HS-27A (cell line): ENCODE measurements at regions not wholly inside any gene's neighbourhood (a gene's known extent, or its start where the extent isn't known, plus 50 kb on each side); places are given as distances from the start of the nearest gene placed in this dataset.

Source experiments
- DNase-seq: peaks from one replicate; pipeline ENCODE4 v3.0.0-alpha.2; 2012; ENCODE audit warnings: low read depth, missing footprints

DNA sequence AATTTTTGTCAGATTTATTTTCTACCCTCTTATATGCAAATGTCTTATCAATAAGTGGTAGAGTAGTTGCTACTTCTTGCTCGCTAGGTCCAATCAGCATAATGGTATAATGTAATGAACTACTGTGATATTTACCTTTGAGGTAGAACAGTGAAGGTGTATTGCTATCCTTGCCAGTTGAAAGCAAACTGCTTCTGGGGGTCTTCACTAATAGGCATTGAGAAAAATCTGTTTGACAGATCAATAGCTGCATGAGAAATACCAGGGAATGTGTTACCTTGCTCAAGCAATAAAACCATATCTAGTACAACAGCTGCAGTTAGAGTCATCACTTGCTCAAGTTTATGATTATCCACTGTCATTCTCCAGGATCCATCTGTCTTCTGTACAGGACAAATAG lies 50.1 kb upstream of the EFEMP1 start:
- no peak for DNase-seq

DNA sequence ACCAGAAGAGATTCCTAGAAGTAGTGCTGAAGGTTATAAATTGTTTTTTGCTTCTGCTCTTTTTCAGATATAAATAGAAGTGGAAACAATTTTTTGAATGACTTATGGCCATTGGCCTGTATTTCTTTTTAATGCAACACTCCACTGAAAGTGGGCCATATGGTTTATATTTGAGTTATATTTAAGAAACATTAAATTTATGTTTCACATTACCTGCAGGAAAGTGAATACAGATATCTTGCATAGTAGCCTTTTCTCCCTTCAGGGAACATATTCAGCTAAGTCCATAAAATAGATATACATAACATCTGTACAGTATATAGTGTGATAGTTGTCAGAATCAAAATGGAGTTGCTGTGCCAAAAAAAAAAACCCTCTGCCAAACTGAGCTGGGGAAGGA lies 53.1 kb upstream of the EFEMP1 start:
- no peak for DNase-seq

DNA sequence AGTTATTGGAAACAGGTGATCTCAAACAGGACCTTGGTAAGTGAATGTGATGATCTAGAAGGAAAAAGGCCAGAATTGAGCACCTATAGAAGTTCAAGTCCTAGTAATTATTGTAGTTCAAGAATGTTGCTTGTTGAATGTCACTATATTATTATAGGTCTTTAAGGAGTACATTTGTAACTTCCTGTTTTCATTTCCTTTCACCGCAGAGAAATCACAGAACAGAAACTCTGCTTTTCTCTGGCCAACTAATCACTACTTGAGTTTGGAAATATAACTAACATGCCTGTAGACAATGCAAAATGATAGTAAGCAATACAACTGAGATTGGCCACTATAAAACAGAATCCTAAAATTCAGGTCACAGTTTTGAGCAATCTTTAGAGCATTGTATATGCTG lies 61.8 kb upstream of the EFEMP1 start:
- DNase-seq: no peak

DNA sequence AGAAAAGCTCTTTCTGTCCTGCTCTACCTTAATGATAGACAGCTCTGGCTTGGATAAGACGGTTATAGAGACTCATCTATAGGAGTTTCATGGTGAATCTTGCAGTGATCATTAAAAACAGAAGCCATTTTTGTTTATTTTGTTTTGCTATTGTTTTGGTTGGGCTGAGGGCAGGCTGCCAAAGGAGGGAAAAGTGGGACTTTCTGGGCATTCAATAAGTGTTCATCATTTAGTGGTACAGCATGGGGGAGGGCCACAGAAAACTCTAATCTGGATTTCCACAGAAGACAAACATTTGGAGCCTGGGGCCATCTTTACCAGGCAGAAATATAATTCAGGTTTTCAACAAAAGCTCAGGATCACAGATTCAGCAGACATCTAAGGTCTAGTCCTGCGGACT lies 62.4 kb upstream of the EFEMP1 start:
- DNase-seq: no peak

DNA sequence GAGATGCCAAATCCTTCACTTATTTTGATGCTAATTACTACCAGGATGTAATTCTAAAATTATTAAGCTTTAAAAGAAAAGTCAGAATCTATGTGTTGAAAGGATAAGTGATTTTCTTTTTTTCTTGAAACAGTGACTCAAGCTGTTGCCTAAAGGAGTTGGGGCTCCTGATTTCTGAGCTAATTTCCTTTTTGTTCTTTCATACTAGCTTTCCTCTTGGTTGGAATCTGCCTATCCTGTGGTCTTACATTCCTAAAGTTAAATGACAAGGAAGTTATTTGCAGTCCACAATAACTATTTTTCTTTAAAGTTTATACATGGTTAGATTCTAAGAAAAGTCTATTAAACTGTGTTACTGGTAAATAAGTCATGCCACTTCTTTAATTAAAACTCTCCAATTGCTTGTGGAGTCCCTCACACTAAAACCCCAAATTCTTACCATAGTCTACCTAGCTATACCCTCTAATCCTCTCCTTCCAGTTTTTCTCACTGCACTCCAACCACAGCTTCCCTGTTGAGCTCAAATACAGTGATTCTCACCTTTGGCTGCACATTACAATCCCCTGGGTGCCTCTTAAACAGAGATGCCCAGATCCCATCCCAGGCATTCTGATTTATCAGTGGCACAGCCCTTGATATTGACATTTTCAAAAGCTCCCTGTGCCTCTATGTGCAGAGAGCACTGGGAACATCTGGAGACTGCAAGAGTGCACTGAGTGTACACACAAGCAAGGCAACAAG lies 63.3 kb upstream of the EFEMP1 start:
- no peak for DNase-seq

DNA sequence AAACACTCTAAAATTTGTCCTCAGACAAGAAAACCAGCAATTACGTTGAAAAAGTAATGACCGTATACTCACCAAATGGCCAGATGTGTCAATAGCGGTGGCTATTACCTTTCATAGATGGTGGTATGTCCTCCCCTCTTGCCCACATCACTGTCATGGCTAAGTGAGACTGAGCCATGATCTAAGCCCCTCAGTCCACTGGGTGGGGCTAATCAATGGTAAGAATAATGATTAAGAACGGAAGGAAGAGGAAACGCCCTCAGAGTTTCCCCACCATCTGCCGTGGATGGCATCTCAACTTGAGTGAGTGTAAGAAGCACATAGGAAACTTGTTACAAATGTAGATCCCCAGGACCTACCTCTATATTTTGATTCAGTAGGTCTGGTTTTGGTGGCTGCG lies 65.8 kb upstream of the EFEMP1 start:
- DNase-seq: no peak

DNA sequence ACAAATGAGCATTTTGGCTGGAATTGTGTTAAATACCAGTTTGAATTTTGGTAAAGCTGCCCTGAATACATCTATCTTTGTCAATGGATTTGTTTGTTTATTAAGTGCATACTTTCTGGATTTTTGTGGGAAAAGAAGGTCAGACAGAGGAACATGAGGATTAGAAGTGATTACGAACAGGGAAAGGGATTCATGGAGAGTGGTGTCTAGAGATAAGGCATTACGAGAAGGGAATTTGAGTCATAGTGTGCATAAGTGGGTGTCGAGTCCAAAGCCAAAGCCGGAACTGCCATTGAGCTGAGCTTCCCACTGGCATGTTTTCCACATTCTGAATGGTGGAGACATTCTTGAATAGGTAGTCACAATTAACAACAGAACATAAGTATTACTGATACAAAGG lies 68.9 kb upstream of the EFEMP1 start:
- DNase-seq: peak; percentile 95

DNA sequence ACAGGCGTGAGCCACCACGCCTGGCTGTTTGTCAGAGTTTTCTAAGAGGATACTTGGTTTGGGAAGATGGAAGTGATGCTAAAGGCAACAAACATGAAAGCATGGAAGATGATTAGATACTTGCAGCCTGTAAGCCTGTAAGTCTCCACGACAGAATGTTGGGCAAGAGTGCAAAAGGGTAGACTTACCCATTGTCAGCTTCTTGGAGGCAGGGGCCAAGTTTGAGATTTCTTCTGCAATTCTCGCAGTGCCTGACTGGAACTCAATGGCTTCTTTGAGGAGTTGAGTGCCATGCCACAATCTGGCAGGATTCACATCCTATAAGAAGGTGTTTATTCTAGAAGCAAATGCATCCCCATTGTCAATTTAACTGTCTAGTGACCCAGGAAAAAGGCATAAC lies 70.1 kb upstream of the EFEMP1 start:
- no peak for DNase-seq

DNA sequence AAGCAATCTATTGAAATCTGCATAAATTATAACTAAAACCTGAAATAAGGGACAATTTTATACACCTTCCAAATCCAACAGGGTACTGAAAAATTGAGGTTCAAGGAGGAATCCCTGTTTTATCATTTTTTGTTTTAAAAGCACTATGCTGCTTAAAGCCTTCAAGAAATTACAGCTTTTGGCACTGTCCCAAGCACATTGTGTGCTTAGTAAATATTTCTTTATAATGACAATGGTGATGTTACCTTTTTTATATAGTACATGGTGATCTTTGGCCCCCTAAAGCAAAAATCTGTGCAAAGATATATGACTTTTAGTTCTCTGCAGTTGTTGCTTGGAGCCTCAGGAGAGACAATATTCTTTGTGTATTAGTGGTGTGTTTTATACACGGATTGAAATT lies 71.6 kb upstream of the EFEMP1 start:
- DNase-seq: no peak

DNA sequence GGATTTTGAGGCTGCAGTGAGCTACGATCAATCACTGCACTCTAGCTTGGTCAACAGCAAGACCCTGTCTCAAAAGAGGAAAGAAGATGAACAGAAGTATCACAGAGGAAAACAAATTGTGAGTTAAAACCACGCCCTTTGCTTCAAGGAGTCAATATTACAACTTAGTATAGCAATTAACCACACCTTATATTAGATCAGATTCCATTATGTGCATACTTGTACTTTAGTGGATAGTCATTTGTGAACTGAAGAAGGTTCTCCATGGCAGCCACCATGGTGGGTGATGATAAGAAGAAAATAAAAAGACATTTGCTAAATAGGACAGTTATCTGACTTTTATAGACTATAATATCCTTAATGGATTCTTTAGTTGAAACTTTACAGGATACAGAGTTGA lies 72.3 kb upstream of the EFEMP1 start:
- DNase-seq: no peak

DNA sequence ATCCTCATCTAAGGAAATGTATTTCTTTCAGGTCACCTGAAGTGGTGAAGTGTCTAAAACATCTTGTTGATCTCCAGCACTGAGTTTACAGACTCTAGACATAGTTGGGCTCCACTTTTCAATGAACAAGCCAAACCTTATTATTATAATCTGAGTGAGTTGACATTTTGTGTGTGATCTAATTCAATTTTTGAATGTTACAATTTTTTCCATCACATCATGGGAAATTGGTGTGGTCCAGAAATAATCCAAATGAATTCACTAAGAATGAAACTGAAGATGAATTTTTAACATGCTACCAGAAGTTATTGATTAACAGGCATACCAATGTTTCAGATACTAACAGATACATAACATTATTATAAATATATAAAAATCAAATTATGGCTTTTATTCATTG lies 75.6 kb upstream of the EFEMP1 start:
- no peak for DNase-seq

DNA sequence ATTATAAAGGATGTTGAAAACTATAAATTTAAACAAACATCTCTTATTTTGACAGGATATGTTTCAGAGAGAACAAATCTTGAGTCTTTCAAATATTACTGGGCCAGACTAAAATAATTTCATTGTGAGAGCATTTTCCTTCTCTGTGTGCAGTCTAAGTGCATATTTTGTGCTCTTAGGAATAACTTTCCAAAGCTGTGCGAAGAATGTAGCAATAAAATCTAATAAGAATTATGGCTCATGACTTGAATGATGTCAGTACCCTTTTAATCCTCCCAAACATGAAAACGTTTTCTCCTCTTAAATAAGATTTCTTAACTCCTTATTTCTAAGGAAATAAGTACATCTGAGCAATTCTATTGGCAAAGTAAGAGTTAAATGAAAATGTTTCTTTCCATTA lies 76.2 kb upstream of the EFEMP1 start:
- DNase-seq: no peak

DNA sequence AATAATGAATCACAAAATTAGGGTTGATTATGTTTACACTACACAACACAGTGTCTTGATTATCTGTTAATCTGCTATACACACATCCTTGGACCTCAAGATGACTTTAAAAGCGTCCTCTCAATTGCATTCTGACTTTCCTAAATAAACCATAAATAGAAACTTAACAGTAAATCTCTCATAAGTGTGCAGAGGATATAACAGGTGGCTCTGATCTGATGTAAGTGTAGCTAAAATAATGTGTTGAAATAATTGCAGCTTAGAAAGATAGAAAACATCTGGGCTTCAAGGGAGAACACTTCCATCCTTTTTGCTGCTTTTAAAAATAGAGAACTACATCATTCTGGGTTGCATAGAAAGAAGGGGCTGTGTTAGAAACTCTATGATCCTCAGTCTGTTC lies 78.4 kb upstream of the EFEMP1 start:
- DNase-seq: no peak

DNA sequence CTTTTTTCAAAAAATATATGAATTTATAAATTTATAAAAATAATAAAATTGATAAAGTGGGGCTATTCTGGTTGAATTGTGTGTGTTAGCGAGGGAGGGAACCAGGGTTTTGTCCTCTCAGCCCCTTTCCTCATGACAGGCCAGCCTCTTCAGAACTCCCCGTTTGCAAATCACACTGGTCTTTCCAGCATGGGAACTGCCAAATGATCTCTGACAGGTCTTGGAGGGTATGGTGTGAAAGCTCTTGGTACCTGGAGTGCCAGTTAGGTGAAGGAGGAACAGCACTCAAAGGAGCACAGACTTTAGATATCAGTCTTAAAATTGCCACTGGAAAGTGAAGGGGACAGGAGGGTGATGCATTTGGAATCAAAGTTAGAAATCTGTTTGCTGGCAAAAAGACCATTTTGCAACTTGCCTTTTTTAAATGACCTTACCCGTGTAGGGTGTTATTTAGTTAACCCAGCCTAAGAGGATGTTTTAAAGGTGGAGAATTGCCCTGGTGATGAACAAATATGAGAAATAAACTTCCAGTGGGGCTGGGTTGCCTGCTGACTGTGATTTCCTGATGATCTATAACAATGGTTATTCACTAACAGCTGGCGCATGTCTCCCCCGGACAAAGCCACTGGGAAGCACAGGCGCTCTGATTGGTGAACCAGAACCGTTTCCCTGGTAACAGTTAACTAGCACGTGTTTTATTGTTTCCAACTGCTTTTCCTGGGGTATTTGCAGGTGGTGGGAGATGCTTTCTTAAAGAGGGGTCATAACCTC lies 85.3 kb upstream of the EFEMP1 start:
- DNase-seq: peak; percentile 22

DNA sequence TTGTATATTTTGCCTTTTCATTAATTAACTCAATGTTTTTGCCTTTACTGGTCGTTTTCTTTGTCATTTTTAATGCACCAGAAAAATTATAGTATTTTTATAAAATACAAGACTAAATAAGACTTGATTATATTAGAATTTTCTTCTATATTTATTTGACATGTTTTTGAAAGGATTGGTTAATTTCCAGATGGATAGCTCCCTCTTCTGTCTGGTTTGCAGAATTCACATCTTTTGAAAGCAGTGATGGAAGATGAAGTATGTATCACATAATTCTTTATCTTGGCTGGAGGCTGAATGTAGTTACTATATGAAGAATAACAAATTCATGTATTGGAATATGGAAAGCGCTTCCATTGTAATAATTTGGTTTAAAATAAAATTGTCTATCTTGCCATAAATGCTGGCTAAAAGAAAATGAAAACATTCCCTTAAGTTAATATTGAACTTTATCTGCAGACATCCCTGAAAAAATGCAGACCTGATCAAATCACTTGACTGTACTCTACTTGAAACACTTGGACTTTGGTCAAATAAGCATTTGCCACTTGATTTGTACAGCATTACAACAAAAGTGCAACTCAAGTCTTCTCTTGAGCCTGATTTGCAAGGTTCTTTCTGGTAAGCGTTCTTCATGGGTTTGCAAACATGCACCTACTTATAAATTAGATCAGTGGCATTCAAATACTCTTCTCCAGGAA lies 86.3 kb upstream of the EFEMP1 start:
- peak; percentile 26 for DNase-seq

DNA sequence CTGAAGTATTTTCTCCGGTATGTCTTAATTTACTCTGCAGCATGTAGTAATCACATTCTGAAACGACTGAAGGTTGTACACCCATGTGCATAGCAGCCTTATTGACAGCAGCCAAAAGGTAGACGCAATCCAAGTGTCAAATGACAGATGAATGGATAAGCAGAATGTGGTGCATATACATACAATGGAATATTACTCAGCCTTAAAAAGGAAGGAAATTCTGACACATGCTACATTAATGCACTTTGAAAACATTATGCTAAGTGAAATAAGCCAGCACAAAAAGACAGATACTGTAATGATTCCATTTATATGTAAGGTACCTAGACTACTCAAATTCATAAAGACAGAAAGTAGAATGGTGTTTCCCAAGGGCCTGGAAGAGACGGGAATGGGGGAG lies 88.0 kb upstream of the EFEMP1 start:
- DNase-seq: no peak

DNA sequence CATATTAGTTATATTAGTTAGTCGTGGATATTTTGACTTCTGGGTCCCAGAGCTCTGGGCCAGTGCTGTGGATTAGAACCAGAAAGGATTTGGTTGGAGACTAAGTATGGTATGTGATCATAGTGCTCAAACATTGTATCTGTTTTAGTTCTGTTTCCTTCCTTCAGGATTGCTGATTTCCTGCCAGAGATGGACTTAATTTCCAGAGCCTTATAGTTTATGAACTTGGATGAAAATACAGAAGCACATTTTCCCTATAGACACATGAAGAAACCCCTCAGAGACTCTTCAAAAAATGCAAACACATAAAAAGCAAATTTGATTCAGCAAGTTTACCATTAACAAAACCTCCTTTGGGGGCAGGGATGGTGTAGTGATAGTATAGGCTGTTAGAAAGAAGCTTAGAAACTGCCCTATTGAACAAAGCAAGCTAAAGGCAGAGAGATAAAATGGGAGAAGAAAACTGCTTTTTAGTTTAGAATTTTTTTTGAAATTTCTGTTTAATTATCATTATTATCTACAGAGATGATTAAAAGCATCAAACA lies 88.7 kb upstream of the EFEMP1 start:
- DNase-seq: no peak

DNA sequence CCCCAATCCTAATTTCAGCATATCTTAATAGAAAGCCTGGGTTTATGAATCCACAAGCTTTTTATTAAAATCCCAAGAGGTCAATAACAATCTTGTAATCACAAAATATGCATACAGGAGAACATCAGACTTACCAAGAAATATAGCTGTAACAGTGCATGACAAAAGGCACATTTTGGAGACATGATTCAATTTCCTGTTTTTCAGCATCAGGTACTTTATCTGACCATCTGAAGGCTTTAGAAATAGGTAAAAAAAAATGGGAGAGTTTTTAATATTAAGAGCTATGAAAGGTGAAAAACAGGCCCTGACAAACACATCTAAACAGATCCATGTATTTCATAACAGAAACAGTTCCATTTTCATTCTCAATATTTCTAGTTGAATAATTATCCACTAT lies 89.9 kb upstream of the EFEMP1 start:
- no peak for DNase-seq

DNA sequence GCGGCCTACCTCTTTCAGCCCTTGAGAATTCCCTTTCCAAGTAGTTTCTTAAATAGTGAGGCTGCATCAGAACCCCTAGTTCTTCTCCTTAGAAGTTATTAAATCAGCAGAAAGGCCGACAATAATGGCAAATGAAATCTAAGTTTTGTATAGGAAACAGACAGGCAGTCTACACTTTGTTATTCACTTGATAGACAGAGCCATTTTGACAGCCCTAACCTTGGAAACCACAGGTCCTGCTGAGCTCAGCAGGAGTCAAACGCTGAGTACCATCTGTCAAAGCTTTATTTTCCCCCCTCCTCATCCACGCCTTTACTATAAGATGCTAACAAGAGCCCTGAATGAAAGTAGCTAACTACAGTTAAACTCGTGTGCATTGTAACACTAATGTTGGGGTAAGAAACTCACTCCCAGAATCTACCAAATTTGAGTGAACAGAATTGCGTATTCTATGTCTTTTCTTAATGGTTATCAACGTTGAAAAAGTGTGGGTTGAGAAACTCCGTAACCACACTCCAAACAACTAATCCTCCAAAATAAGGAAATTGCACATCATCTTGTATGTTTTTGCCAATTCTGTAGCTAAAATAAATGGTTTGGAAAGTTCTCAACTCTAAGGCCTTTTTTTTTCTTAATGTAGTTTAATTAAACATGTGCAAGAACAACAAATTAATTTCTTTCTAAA lies 90.6 kb upstream of the EFEMP1 start:
- DNase-seq: no peak

DNA sequence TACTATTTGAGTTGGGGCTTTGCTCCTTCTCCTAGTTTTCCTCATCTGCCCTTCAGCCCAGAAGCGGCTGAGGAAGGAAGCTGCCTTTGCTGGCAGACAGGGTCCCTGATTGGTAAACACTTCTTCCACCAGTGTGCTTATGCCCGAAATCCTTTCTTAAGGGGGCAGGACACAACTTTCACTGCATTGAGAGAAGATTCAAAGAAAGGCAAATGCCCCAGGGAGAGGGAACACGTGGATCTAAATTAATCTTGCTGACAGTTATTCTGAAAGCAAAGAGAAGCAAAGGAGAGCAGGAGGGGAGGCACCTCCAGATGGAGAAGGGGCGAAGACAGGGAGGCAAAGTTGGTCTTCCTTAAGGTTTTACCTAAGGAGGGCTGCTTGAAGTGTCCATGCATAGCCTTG lies 92.1 kb upstream of the EFEMP1 start:
- no peak for DNase-seq

DNA sequence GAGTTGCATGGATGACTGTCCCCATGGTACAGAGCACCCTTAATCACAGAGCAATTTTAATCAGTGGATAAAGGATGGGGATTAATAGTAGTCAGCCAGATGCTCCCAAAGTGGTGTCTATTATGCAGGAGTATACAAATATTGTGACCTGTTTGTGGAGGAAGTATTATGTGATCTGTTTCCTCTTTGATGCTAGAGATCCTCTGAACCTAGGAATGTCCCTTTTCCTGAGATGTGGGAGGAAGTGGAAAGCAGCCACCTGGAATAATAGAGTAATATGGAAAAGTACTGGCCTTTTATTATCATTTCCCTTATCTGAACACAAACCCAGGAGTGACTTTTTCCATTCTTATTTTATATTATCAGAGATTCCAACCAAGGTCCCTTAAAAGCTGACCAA lies 94.2 kb upstream of the EFEMP1 start:
- no peak for DNase-seq

DNA sequence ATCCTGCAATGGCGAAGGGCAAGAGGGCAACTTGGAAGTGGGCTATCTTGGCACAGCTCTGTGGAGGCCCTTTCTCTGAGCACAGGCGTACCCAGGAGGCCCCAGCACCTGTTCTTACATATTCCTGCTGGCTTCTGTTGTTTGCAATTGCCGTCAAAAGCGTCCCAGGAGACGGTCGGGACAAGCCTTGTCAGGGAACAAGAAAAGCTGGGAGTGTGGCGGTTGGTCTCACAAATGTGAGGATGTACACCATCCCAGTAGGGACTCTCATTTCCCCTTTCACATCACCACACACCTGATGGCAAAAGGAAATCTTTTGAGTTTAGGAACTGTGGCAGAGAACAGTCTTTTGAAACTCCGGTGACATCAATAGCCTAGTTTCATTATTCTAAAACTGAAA lies 94.7 kb upstream of the EFEMP1 start:
- DNase-seq: no peak

DNA sequence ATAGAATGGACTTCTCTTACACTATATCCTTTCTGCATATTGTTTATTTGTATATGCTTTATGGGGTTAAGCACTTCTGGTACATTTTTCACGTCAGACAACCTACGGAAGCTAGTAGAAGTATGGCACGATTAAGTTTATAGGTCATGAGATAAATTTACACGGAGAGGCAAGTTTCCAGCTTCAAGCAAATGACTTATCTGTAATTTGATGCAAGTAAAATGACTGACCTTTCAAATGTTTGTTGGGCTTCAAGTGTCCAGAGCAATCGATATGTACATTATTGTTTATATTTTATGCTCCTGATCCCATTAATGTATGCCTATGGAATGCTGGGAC lies 97.5 kb upstream of the EFEMP1 start:
- no peak for DNase-seq
